ENCODE measurements at regions not wholly inside any gene's neighbourhood (a gene's known extent, or its start where the extent isn't known, plus 50 kb on each side); places are given as distances from the start of the nearest gene placed in this dataset.

- Histone ChIP-seq H3K4me2 (replicated peaks; ENCODE audit: extremely low read depth, low read length, poor library complexity, severe bottlenecking) (no peak overlapping the region), H3K4me3 (replicated peaks in 1 of 3; ENCODE audit: low read depth in 2 of 3, low read length in 3 of 3) (no peak overlapping the region), H3K36me3 (replicated peaks in 1 of 2; ENCODE audit: control insufficient read depth in 1 of 2, insufficient read depth in 2 of 2, low read length in 2 of 2) (no peaks in the 10 kb centered on the region), H4K20me1 (ENCODE audit: insufficient read depth, low read length) (no peaks in the 10 kb centered on the region), H3K9ac (ENCODE audit: insufficient read depth, low read length, poor library complexity, severe bottlenecking) (no peak overlapping the region), H2AFZ (ENCODE audit: insufficient read depth, low read depth, low read length, poor library complexity, severe bottlenecking) (no peak overlapping the region), H3K27ac (ENCODE audit: low read depth in 1 of 2, low read length in 2 of 2) (no peak overlapping the region), H3K9me3 (replicated peaks in 1 of 2; ENCODE audit: control insufficient read depth in 1 of 2, insufficient read depth in 1 of 2, low read length in 2 of 2) (no peaks in the 10 kb centered on the region), H3K27me3 (ENCODE audit: control insufficient read depth in 2 of 2, insufficient read depth in 2 of 2, low read length in 2 of 2) (peaks cover 0 to 2% of the 10 kb centered on the region in 2 donors), H3K79me2 (ENCODE audit: insufficient read depth, low read length) (no peaks in the 10 kb centered on the region), H3K4me1 (ENCODE audit: control insufficient read depth in 1 of 2, insufficient read depth in 2 of 2, low read length in 2 of 2) (no peaks in the 10 kb centered on the region)
- 100% methylated on average over 1 of the region's 1 CpG for WGBS (ENCODE audit: insufficient coverage)
- intact Hi-C loops (cut with micrococcal nuclease), result no loop called here
- TF ChIP-seq, protein P1, sequence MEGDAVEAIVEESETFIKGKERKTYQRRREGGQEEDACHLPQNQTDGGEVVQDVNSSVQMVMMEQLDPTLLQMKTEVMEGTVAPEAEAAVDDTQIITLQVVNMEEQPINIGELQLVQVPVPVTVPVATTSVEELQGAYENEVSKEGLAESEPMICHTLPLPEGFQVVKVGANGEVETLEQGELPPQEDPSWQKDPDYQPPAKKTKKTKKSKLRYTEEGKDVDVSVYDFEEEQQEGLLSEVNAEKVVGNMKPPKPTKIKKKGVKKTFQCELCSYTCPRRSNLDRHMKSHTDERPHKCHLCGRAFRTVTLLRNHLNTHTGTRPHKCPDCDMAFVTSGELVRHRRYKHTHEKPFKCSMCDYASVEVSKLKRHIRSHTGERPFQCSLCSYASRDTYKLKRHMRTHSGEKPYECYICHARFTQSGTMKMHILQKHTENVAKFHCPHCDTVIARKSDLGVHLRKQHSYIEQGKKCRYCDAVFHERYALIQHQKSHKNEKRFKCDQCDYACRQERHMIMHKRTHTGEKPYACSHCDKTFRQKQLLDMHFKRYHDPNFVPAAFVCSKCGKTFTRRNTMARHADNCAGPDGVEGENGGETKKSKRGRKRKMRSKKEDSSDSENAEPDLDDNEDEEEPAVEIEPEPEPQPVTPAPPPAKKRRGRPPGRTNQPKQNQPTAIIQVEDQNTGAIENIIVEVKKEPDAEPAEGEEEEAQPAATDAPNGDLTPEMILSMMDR (IDR thresholded peaks at IDR 0.05), result no peak
- peaks cover 0 to 2% (median 0%) of the 10 kb centered on the region in 7 donors for H3K9me3 Mint-ChIP-seq
- H3K27ac Mint-ChIP-seq, result no peak overlapping the region
- H3K36me3 Mint-ChIP-seq, result no peaks in the 10 kb centered on the region
- H3K4me3 Mint-ChIP-seq, result no peak overlapping the region
- peaks cover 8 to 16% (median 13%) of the 10 kb centered on the region in 3 donors for H3K27me3 Mint-ChIP-seq (ENCODE audit: low read depth in 3 of 3)
- no peaks in the 10 kb centered on the region for H3K4me1 Mint-ChIP-seq
- no peak for DNase-seq
These were observed 214.4 kb downstream of the HIPK3 start for GRCh38 chr11:33471541-33471940.

DNA sequence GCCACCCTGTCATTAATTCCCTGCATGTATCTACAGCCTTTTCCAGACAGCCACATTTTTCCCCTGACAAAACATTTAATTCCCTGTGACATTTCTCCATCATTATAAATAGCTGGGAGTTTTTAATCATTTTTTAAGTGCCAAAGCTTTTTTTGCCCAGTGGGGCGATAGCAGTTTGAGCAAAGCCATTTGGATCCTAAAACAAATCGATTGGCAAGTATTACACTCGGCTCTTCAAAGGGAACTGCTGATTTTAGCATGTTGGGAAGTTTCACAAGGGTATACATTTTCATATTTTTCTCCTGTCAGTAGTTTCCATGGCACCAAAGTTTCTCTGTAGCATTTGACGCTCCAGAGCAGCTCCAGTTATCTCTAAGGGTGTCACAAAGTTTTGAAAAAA, 210.8 kb downstream of the HIPK3 start:
- H3K36me3 ChIP-seq (replicated peaks in 1 of 2; ENCODE audit: control insufficient read depth in 1 of 2, insufficient read depth in 2 of 2, low read length in 2 of 2), result no peaks in the 10 kb centered on the region
- no peaks in the 10 kb centered on the region for H3K9me3 ChIP-seq (replicated peaks in 1 of 2; ENCODE audit: control insufficient read depth in 1 of 2, insufficient read depth in 1 of 2, low read length in 2 of 2)
- intact Hi-C loops (cut with micrococcal nuclease), result no loop called here
- no peak overlapping the region for H3K4me2 ChIP-seq (replicated peaks; ENCODE audit: extremely low read depth, low read length, poor library complexity, severe bottlenecking)
- Mint-ChIP-seq H3K9me3 (peaks cover 0 to 6% (median 0%) of the 10 kb centered on the region in 7 donors), H3K36me3 (no peaks in the 10 kb centered on the region), H3K27ac (no peak overlapping the region), H3K27me3 (ENCODE audit: low read depth in 3 of 3) (peaks cover 3 to 19% (median 9%) of the 10 kb centered on the region in 3 donors), H3K4me3 (no peak overlapping the region), H3K4me1 (no peaks in the 10 kb centered on the region)
- peaks cover 0 to 2% of the 10 kb centered on the region in 2 donors for H3K27me3 ChIP-seq (ENCODE audit: control insufficient read depth in 2 of 2, insufficient read depth in 2 of 2, low read length in 2 of 2)
- no peaks in the 10 kb centered on the region for H3K79me2 ChIP-seq (ENCODE audit: insufficient read depth, low read length)
- no peaks in the 10 kb centered on the region for H3K4me1 ChIP-seq (ENCODE audit: control insufficient read depth in 1 of 2, insufficient read depth in 2 of 2, low read length in 2 of 2)
- H3K9ac ChIP-seq (ENCODE audit: insufficient read depth, low read length, poor library complexity, severe bottlenecking), result no peak overlapping the region
- TF ChIP-seq, protein P1 (IDR thresholded peaks at IDR 0.05), result no peak
- no peak overlapping the region for H3K27ac ChIP-seq (ENCODE audit: low read depth in 1 of 2, low read length in 2 of 2)
- H2AFZ ChIP-seq (ENCODE audit: insufficient read depth, low read depth, low read length, poor library complexity, severe bottlenecking), result no peak overlapping the region
- WGBS (ENCODE audit: insufficient coverage), result 80% methylated on average over 1 of the region's 4 CpGs
- no peak for DNase-seq
- no peak overlapping the region for H3K4me3 ChIP-seq (replicated peaks in 1 of 3; ENCODE audit: low read depth in 2 of 3, low read length in 3 of 3)
- H4K20me1 ChIP-seq (ENCODE audit: insufficient read depth, low read length), result no peaks in the 10 kb centered on the region
